ENCODE measurements at regions not wholly inside any gene's neighbourhood (a gene's known extent, or its start where the extent isn't known, plus 50 kb on each side); places are given as distances from the start of the nearest gene placed in this dataset.

GRCh38 chr4:28146191-28146590, 1285.5 kb downstream of the STIM2 start:
- TF ChIP-seq CTCF (IDR thresholded peaks at IDR 0.05): no peak
- no peak for TF ChIP-seq POLR2A (IDR thresholded peaks at IDR 0.05)
- intact Hi-C loops (cut with DNase I; ENCODE audit: low total_unique reads): no loop called here
- no peak overlapping the region for H3K4me3 ChIP-seq (ENCODE audit: low read depth, poor library complexity, severe bottlenecking)
- WGBS, 2 donors: 33 to 52% methylated on average over 3 of the region's 3 CpGs
- no peak for DNase-seq (ENCODE audit: low spot score in 2 of 2)

GRCh38 chr4:28148221-28148620, 1287.6 kb downstream of the STIM2 start:
- TF ChIP-seq CTCF (IDR thresholded peaks at IDR 0.05): no peak
- no peak for TF ChIP-seq POLR2A (IDR thresholded peaks at IDR 0.05)
- WGBS, 2 donors: 81% methylated on average over 1 of the region's 1 CpG
- intact Hi-C loops (cut with DNase I; ENCODE audit: low total_unique reads): no loop called here
- no peak for DNase-seq (ENCODE audit: low spot score in 2 of 2)
- H3K4me3 ChIP-seq (ENCODE audit: low read depth, poor library complexity, severe bottlenecking): no peak overlapping the region

DNA sequence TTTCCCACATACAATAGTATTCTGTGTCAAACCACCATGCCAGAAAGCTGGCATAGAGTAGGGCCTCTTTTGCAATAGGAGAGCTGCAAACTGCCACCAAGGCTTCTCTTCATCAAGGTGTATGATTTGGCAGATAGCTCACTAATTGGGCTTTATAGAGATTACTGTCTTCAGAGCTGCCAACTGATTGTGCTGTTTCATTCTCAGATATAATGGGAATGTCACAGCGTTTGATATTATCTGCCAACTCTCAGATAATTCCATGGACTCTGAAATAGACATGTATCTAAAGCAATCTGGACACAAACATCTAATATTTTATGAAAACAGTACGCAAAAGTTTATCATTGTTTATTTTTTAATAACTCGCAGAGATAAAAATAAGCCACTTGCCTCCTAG, 1289.1 kb downstream of the STIM2 start:
- 76 to 84% methylated on average over 3 of the region's 3 CpGs for WGBS, 2 donors
- DNase-seq (ENCODE audit: low spot score in 2 of 2): no peak
- no peak for TF ChIP-seq POLR2A (IDR thresholded peaks at IDR 0.05)
- TF ChIP-seq CTCF (IDR thresholded peaks at IDR 0.05): no peak
- no peak overlapping the region for H3K4me3 ChIP-seq (ENCODE audit: low read depth, poor library complexity, severe bottlenecking)
- intact Hi-C loops (cut with DNase I; ENCODE audit: low total_unique reads): no loop called here

- no peak for DNase-seq (ENCODE audit: low spot score in 2 of 2)
- intact Hi-C loops (cut with DNase I; ENCODE audit: low total_unique reads): no loop called here
- no peak overlapping the region for H3K4me3 ChIP-seq (ENCODE audit: low read depth, poor library complexity, severe bottlenecking)
- TF ChIP-seq CTCF (IDR thresholded peaks at IDR 0.05) (no peak), POLR2A (IDR thresholded peaks at IDR 0.05) (no peak)
Measured at GRCh38 chr4:28151314-28151713, 1290.7 kb downstream of the STIM2 start.

GRCh38 chr4:28167411-28167810, 1306.8 kb downstream of the STIM2 start:
- H3K4me3 ChIP-seq (ENCODE audit: low read depth, poor library complexity, severe bottlenecking): no peak overlapping the region
- intact Hi-C loops (cut with DNase I; ENCODE audit: low total_unique reads): no loop called here
- DNase-seq (ENCODE audit: low spot score in 2 of 2): no peak
- no peak for TF ChIP-seq CTCF (IDR thresholded peaks at IDR 0.05)
- no peak for TF ChIP-seq POLR2A (IDR thresholded peaks at IDR 0.05)
- WGBS, 2 donors: 89 to 90% methylated on average over 1 of the region's 1 CpG

DNA sequence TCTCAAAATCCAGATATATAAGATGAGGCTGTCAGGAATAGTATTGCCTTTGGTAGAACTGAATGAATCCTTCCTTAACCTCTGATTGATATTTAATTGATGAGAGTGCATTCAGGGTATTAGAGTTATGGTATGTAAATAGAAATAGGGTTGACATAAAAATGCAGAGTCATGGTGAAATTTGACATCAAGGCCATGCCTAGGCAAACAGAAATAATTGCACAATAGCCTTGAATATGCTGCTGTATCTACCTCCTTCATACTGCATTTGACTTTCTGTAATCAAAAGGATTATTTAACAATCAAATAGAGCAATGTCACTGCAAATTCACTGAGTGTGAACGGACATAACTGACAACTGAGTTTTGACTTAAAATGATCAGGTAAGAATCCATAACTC, 1316.3 kb downstream of the STIM2 start:
- TF ChIP-seq POLR2A (IDR thresholded peaks at IDR 0.05) (no peak), CTCF (IDR thresholded peaks at IDR 0.05) (no peak)
- 82 to 86% methylated on average over 1 of the region's 1 CpG for WGBS, 2 donors
- intact Hi-C loops (cut with DNase I; ENCODE audit: low total_unique reads): no loop called here
- DNase-seq (ENCODE audit: low spot score in 2 of 2): no peak
- H3K4me3 ChIP-seq (ENCODE audit: low read depth, poor library complexity, severe bottlenecking): no peak overlapping the region

Data from lower leg skin (tissue), 4 donors.